ENCODE measurements at regions not wholly inside any gene's neighbourhood (a gene's known extent, or its start where the extent isn't known, plus 50 kb on each side); places are given as distances from the start of the nearest gene placed in this dataset.
A peak's percentile ranks its signal among the peaks of the same experiment; 100 is the strongest.

- ChIA-PET CTCF (no interaction called here), POLR2A (no interaction called here)
- no peak overlapping the region for H3K4me3 ChIP-seq (ENCODE audit: low read depth, low read length)
- DNase-seq (ENCODE audit: low read depth, low spot score) = no peak
- TF ChIP-seq CTCF (IDR thresholded peaks at IDR 0.05; ENCODE audit: insufficient read depth, low read length, missing control alignments) = no peak
Observed at GRCh38 chr3:23073724-23074305, 129.3 kb upstream of the UBE2E2 start.

- ChIA-PET POLR2A (no interaction called here), CTCF (no interaction called here)
- H3K4me3 ChIP-seq (ENCODE audit: low read depth, low read length) = no peak overlapping the region
- peak; percentile 19 for DNase-seq (ENCODE audit: low read depth, low spot score)
- TF ChIP-seq CTCF (IDR thresholded peaks at IDR 0.05; ENCODE audit: insufficient read depth, low read length, missing control alignments) = no peak
Observed at GRCh38 chr3:23075496-23075895, 127.6 kb upstream of the UBE2E2 start.

GRCh38 chr3:23076437-23076836 is 126.7 kb upstream of the UBE2E2 start:
- ChIA-PET CTCF (no interaction called here), POLR2A (no interaction called here)
- DNase-seq (ENCODE audit: low read depth, low spot score) = no peak
- no peak for TF ChIP-seq CTCF (IDR thresholded peaks at IDR 0.05; ENCODE audit: insufficient read depth, low read length, missing control alignments)
- no peak overlapping the region for H3K4me3 ChIP-seq (ENCODE audit: low read depth, low read length)

- H3K4me3 ChIP-seq (ENCODE audit: low read depth, low read length) = no peak overlapping the region
- ChIA-PET POLR2A (no interaction called here), CTCF (no interaction called here)
- no peak for DNase-seq (ENCODE audit: low read depth, low spot score)
- TF ChIP-seq CTCF (IDR thresholded peaks at IDR 0.05; ENCODE audit: insufficient read depth, low read length, missing control alignments) = no peak
Observed at GRCh38 chr3:23077126-23077525, 126.0 kb upstream of the UBE2E2 start.

GRCh38 chr3:23078735-23079134 is 124.4 kb upstream of the UBE2E2 start:
- CTCF ChIA-PET = no interaction called here
- no peak for DNase-seq (ENCODE audit: low read depth, low spot score)
- POLR2A ChIA-PET = no interaction called here
- no peak overlapping the region for H3K4me3 ChIP-seq (ENCODE audit: low read depth, low read length)
- no peak for TF ChIP-seq CTCF (IDR thresholded peaks at IDR 0.05; ENCODE audit: insufficient read depth, low read length, missing control alignments)

GRCh38 chr3:23079976-23080375 is 123.2 kb upstream of the UBE2E2 start:
- ChIA-PET POLR2A (interaction anchor here (0.6 kb wide), 1 partner anchor 68 kb away, joined by 3 read pairs; no protein-coding TSS in a partner anchor), CTCF (no interaction called here)
- no peak for DNase-seq (ENCODE audit: low read depth, low spot score)
- no peak overlapping the region for H3K4me3 ChIP-seq (ENCODE audit: low read depth, low read length)
- TF ChIP-seq CTCF (IDR thresholded peaks at IDR 0.05; ENCODE audit: insufficient read depth, low read length, missing control alignments) = no peak
